ENCODE measurements at regions not wholly inside any gene's neighbourhood (a gene's known extent, or its start where the extent isn't known, plus 50 kb on each side); places are given as distances from the start of the nearest gene placed in this dataset.

DNA sequence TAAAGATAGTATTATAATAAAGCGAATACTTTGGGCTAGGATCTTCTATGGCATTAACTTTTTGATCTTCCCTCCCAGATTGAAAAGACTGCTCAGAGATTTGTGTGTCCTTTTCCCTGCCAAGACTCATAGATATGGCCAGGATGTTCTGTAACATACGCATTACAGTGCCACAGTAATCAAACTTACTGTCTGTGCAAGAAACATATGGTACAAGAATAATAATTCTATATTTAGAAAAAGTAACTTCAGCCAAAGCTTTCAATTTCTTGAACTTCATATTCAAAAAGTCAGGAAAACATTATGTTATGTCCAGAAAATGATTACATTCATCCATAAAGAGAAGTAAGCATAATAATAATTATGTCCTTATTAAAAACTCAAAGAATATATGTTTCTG is 100.9 kb upstream of the GUCY1A1 start:
- intact Hi-C loops (cut with micrococcal nuclease): no loop called here
- DNase-seq (ENCODE audit: unreplicated experiment): no peak
- Mint-ChIP-seq H3K36me3 (ENCODE audit: insufficient read depth, unreplicated experiment) (no peaks in the 10 kb centered on the region), H3K4me1 (ENCODE audit: insufficient read depth, unreplicated experiment) (no peaks in the 10 kb centered on the region), H3K4me3 (ENCODE audit: unreplicated experiment) (no peak overlapping the region), H3K9me3 (ENCODE audit: unreplicated experiment) (no peaks in the 10 kb centered on the region), H3K27ac (ENCODE audit: low read depth, unreplicated experiment) (no peak overlapping the region), H3K27me3 (ENCODE audit: insufficient read depth, unreplicated experiment) (no peaks in the 10 kb centered on the region)
- ChIA-PET CTCF (no interaction called here), POLR2A (no interaction called here)
- no TSS peak for BruUV-seq (replicated peaks)
- TF ChIP-seq, protein P1, sequence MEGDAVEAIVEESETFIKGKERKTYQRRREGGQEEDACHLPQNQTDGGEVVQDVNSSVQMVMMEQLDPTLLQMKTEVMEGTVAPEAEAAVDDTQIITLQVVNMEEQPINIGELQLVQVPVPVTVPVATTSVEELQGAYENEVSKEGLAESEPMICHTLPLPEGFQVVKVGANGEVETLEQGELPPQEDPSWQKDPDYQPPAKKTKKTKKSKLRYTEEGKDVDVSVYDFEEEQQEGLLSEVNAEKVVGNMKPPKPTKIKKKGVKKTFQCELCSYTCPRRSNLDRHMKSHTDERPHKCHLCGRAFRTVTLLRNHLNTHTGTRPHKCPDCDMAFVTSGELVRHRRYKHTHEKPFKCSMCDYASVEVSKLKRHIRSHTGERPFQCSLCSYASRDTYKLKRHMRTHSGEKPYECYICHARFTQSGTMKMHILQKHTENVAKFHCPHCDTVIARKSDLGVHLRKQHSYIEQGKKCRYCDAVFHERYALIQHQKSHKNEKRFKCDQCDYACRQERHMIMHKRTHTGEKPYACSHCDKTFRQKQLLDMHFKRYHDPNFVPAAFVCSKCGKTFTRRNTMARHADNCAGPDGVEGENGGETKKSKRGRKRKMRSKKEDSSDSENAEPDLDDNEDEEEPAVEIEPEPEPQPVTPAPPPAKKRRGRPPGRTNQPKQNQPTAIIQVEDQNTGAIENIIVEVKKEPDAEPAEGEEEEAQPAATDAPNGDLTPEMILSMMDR (IDR thresholded peaks at IDR 0.05; ENCODE audit: unreplicated experiment): no peak

DNA sequence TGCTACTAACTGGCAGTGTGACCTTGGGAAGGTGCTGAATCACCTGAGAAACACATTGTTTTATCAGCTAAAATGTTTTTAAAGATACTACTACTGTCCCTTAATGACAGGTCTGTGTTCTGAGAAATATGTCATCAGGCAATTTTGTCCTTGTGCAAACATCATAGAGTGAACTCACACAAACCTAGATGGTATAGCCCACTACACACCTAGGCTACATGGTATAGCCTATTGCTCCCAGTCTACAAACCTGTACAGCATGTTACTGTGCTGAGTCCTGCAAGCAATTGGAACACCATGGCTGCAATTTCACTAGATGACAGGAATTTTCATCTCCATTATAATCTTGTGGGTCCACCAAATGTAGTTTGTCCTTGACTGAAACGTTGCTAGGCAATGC is 101.3 kb upstream of the GUCY1A1 start:
- CTCF ChIA-PET: interaction anchor here (0.7 kb wide), 1 partner anchor 67 kb away, joined by 4 read pairs; no protein-coding TSS in a partner anchor
- Mint-ChIP-seq H3K4me1 (ENCODE audit: insufficient read depth, unreplicated experiment) (no peaks in the 10 kb centered on the region), H3K27me3 (ENCODE audit: insufficient read depth, unreplicated experiment) (no peaks in the 10 kb centered on the region), H3K27ac (ENCODE audit: low read depth, unreplicated experiment) (no peak overlapping the region), H3K4me3 (ENCODE audit: unreplicated experiment) (no peak overlapping the region), H3K36me3 (ENCODE audit: insufficient read depth, unreplicated experiment) (no peaks in the 10 kb centered on the region), H3K9me3 (ENCODE audit: unreplicated experiment) (no peaks in the 10 kb centered on the region)
- TF ChIP-seq, protein P1 (IDR thresholded peaks at IDR 0.05; ENCODE audit: unreplicated experiment): no peak
- intact Hi-C loops (cut with micrococcal nuclease): no loop called here
- POLR2A ChIA-PET: interaction anchor here (0.7 kb wide), 1 partner anchor 51 kb away, joined by 3 read pairs; no protein-coding TSS in a partner anchor
- DNase-seq (ENCODE audit: unreplicated experiment): no peak
- no TSS peak for BruUV-seq (replicated peaks)

DNA sequence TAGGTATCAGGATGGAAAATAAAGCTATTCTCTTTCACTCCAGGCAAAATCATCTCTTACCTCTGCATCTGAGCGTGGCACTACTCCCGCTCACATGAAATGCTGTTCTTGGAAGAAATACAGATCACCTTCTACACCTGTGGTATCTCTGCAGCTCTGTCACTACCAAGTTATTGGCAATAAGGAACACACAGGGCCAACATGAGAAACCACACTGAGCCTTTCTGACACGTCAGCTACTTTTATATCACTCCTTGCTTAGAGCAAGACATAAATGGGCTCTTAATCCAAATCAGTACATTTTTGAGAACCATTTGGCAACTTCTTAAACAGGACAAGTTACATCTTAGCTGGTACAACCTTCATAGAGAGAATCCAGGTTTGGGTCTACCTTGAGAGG is 101.8 kb upstream of the GUCY1A1 start:
- ChIA-PET CTCF (interaction anchor here (0.7 kb wide), 1 partner anchor 68 kb away, joined by 4 read pairs; no protein-coding TSS in a partner anchor), POLR2A (interaction anchor here (0.6 to 0.7 kb wide), 2 partner anchors 51 to 451 kb away, joined by 3 read pairs; no protein-coding TSS in a partner anchor)
- no peak overlapping the region for H3K4me3 Mint-ChIP-seq (ENCODE audit: unreplicated experiment)
- TF ChIP-seq, protein P1 (IDR thresholded peaks at IDR 0.05; ENCODE audit: unreplicated experiment): no peak
- BruUV-seq (replicated peaks): no TSS peak
- H3K4me1 Mint-ChIP-seq (ENCODE audit: insufficient read depth, unreplicated experiment): no peaks in the 10 kb centered on the region
- no peak overlapping the region for H3K27ac Mint-ChIP-seq (ENCODE audit: low read depth, unreplicated experiment)
- H3K27me3 Mint-ChIP-seq (ENCODE audit: insufficient read depth, unreplicated experiment): no peaks in the 10 kb centered on the region
- DNase-seq (ENCODE audit: unreplicated experiment): no peak
- intact Hi-C loops (cut with micrococcal nuclease): no loop called here
- H3K9me3 Mint-ChIP-seq (ENCODE audit: unreplicated experiment): no peaks in the 10 kb centered on the region
- H3K36me3 Mint-ChIP-seq (ENCODE audit: insufficient read depth, unreplicated experiment): no peaks in the 10 kb centered on the region

DNA sequence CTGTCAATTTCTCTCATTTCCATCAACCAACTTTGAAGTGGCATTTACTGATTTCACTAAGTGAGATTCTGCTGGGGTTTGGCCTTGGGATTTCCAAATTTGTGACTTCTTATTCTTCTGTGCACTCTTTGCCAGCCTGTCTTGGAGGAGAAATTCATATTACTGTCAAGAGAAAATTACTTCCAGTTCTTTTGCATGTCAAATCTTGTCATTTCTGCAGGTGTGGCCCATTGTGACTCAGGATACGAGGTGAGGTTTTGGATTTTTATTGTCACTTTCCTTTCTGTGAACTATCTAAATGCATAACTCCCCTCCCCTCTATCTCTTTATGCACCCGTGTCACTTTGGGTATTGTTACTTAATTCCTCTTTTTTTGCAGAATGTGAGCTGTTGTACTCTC is 102.6 kb upstream of the GUCY1A1 start:
- no peaks in the 10 kb centered on the region for H3K9me3 Mint-ChIP-seq (ENCODE audit: unreplicated experiment)
- POLR2A ChIA-PET: interaction anchor here (0.7 kb wide), 1 partner anchor 101 kb away, joined by 3 read pairs; no protein-coding TSS in a partner anchor
- no peak overlapping the region for H3K27ac Mint-ChIP-seq (ENCODE audit: low read depth, unreplicated experiment)
- TF ChIP-seq, protein P1 (IDR thresholded peaks at IDR 0.05; ENCODE audit: unreplicated experiment): no peak
- H3K4me3 Mint-ChIP-seq (ENCODE audit: unreplicated experiment): no peak overlapping the region
- no peak for DNase-seq (ENCODE audit: unreplicated experiment)
- CTCF ChIA-PET: no interaction called here
- no peaks in the 10 kb centered on the region for H3K27me3 Mint-ChIP-seq (ENCODE audit: insufficient read depth, unreplicated experiment)
- BruUV-seq (replicated peaks): no TSS peak
- no peaks in the 10 kb centered on the region for H3K36me3 Mint-ChIP-seq (ENCODE audit: insufficient read depth, unreplicated experiment)
- intact Hi-C loops (cut with micrococcal nuclease): no loop called here
- H3K4me1 Mint-ChIP-seq (ENCODE audit: insufficient read depth, unreplicated experiment): no peaks in the 10 kb centered on the region

Measured in MCF 10A (cell line).